ENCODE measurements at regions not wholly inside any gene's neighbourhood (a gene's known extent, or its start where the extent isn't known, plus 50 kb on each side); places are given as distances from the start of the nearest gene placed in this dataset.
A peak's percentile ranks its signal among the peaks of the same experiment; 100 is the strongest.
"Not testable (repeated sequence)": the region's sequence is repeated elsewhere in the genome, so short reads cannot be mapped to it uniquely, and the experiment has no call there.

DNA sequence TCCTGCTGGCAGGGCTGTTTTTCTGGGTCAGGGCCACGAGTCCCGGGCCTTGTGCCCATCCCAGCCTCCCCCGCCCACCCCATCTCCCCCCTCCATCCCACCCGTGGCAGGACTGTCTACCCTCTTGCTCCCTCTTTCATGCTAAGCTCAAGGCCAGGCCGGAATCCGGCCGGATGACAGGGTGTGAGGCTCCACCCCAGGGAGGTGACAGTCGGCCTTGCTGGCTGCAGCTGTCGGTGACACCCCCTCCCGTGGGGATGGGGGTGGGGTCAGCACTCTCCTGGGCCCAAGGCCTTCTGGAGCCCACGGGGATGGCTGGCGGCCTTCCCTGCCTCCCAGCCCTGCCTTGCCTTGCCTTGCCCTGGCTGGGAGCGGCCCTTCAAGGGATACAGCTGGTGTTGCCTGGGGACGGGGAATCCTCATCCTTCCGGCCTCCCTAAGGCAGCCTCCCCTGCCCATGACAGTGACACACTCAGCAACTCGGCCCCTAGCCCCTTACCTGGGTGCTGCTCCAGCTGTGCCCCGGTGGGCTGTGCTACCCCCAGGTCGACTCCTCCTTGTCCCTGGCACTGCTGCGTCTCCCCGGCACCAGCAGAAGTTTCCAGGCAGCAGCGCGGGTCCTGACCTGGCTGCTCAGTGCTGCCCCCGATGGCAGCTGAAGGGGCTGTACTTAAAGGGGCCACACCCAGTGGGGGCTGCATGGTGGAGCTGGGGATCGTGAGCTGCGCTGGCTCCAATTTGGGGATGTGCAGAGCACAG is 303.9 kb downstream of the CCDC74A start:
- H3K27me3 Mint-ChIP-seq (ENCODE audit: unreplicated experiment); H3K9me3 Mint-ChIP-seq (ENCODE audit: unreplicated experiment); H3K27ac Mint-ChIP-seq (ENCODE audit: unreplicated experiment); H3K36me3 Mint-ChIP-seq (ENCODE audit: low read depth, unreplicated experiment); H3K4me1 Mint-ChIP-seq (ENCODE audit: unreplicated experiment); H3K4me3 Mint-ChIP-seq (ENCODE audit: unreplicated experiment): not testable (repeated sequence)
- DNase-seq (ENCODE audit: low spot score): peak; percentile 45
- TF ChIP-seq, protein P1, sequence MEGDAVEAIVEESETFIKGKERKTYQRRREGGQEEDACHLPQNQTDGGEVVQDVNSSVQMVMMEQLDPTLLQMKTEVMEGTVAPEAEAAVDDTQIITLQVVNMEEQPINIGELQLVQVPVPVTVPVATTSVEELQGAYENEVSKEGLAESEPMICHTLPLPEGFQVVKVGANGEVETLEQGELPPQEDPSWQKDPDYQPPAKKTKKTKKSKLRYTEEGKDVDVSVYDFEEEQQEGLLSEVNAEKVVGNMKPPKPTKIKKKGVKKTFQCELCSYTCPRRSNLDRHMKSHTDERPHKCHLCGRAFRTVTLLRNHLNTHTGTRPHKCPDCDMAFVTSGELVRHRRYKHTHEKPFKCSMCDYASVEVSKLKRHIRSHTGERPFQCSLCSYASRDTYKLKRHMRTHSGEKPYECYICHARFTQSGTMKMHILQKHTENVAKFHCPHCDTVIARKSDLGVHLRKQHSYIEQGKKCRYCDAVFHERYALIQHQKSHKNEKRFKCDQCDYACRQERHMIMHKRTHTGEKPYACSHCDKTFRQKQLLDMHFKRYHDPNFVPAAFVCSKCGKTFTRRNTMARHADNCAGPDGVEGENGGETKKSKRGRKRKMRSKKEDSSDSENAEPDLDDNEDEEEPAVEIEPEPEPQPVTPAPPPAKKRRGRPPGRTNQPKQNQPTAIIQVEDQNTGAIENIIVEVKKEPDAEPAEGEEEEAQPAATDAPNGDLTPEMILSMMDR (IDR thresholded peaks at IDR 0.05; ENCODE audit: unreplicated experiment): peak; percentile 56

GRCh38 chr2:131832209-131832780 is 304.6 kb downstream of the CCDC74A start:
- not testable (repeated sequence) for DNase-seq (ENCODE audit: low spot score); H3K4me3 Mint-ChIP-seq (ENCODE audit: unreplicated experiment); H3K4me1 Mint-ChIP-seq (ENCODE audit: unreplicated experiment)

GRCh38 chr2:131832917-131833316 is 305.2 kb downstream of the CCDC74A start:
- not testable (repeated sequence) for H3K9me3 Mint-ChIP-seq (ENCODE audit: unreplicated experiment); DNase-seq (ENCODE audit: low spot score); H3K27me3 Mint-ChIP-seq (ENCODE audit: unreplicated experiment); H3K4me1 Mint-ChIP-seq (ENCODE audit: unreplicated experiment); H3K4me3 Mint-ChIP-seq (ENCODE audit: unreplicated experiment); H3K27ac Mint-ChIP-seq (ENCODE audit: unreplicated experiment); H3K36me3 Mint-ChIP-seq (ENCODE audit: low read depth, unreplicated experiment)

More at GRCh38 chr2:131832209-131832780, 304.6 kb downstream of the CCDC74A start:
- H3K27ac Mint-ChIP-seq (ENCODE audit: unreplicated experiment); H3K9me3 Mint-ChIP-seq (ENCODE audit: unreplicated experiment); H3K27me3 Mint-ChIP-seq (ENCODE audit: unreplicated experiment); H3K36me3 Mint-ChIP-seq (ENCODE audit: low read depth, unreplicated experiment): not testable (repeated sequence)

GRCh38 chr2:131833367-131834202 is 305.9 kb downstream of the CCDC74A start:
- H3K27ac Mint-ChIP-seq (ENCODE audit: unreplicated experiment); H3K27me3 Mint-ChIP-seq (ENCODE audit: unreplicated experiment); H3K4me3 Mint-ChIP-seq (ENCODE audit: unreplicated experiment); DNase-seq (ENCODE audit: low spot score); H3K9me3 Mint-ChIP-seq (ENCODE audit: unreplicated experiment); H3K4me1 Mint-ChIP-seq (ENCODE audit: unreplicated experiment); H3K36me3 Mint-ChIP-seq (ENCODE audit: low read depth, unreplicated experiment): not testable (repeated sequence)

GRCh38 chr2:131834203-131835020 is 306.7 kb downstream of the CCDC74A start:
- H3K27ac Mint-ChIP-seq (ENCODE audit: unreplicated experiment); H3K36me3 Mint-ChIP-seq (ENCODE audit: low read depth, unreplicated experiment); H3K9me3 Mint-ChIP-seq (ENCODE audit: unreplicated experiment); H3K4me3 Mint-ChIP-seq (ENCODE audit: unreplicated experiment); H3K4me1 Mint-ChIP-seq (ENCODE audit: unreplicated experiment); H3K27me3 Mint-ChIP-seq (ENCODE audit: unreplicated experiment); DNase-seq (ENCODE audit: low spot score): not testable (repeated sequence)

GRCh38 chr2:131835022-131835421 is 307.3 kb downstream of the CCDC74A start:
- H3K4me3 Mint-ChIP-seq (ENCODE audit: unreplicated experiment); H3K27ac Mint-ChIP-seq (ENCODE audit: unreplicated experiment); DNase-seq (ENCODE audit: low spot score); H3K36me3 Mint-ChIP-seq (ENCODE audit: low read depth, unreplicated experiment); H3K9me3 Mint-ChIP-seq (ENCODE audit: unreplicated experiment); H3K27me3 Mint-ChIP-seq (ENCODE audit: unreplicated experiment); H3K4me1 Mint-ChIP-seq (ENCODE audit: unreplicated experiment): not testable (repeated sequence)

- H3K27ac Mint-ChIP-seq (ENCODE audit: unreplicated experiment): no peak overlapping the region
- TF ChIP-seq, protein P1 (IDR thresholded peaks at IDR 0.05; ENCODE audit: unreplicated experiment): no peak
- H3K36me3 Mint-ChIP-seq (ENCODE audit: low read depth, unreplicated experiment): no peaks in the 10 kb centered on the region
- peaks cover 5% of the 10 kb centered on the region for H3K4me1 Mint-ChIP-seq (ENCODE audit: unreplicated experiment)
- H3K4me3 Mint-ChIP-seq (ENCODE audit: unreplicated experiment): no peak overlapping the region
- DNase-seq (ENCODE audit: low spot score): no peak
- peaks cover 4% of the 10 kb centered on the region for H3K27me3 Mint-ChIP-seq (ENCODE audit: unreplicated experiment)
- no peaks in the 10 kb centered on the region for H3K9me3 Mint-ChIP-seq (ENCODE audit: unreplicated experiment)
Measured at GRCh38 chr2:131835621-131836091, 308.0 kb downstream of the CCDC74A start.

DNA sequence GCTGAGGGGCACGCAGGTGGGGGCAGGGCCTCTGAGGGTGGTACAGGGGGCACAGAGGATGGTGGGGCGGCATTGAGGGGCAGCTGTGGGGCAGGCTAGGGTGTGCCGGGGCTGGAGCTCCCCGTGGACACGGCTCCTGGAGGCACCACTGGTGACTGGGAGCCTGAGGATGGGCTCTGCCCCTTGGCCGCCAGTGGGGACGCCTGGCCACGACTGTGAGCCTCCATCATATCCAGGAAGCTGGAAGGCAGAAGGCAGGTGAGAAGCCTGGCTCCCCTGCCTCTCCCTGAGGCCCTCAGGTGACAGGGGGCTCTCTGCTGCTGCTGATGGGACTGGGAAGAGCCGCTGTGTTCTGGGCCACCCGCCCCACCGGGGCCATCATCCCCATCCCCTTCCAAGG is 308.4 kb downstream of the CCDC74A start:
- not testable (repeated sequence) for H3K27me3 Mint-ChIP-seq (ENCODE audit: unreplicated experiment); DNase-seq (ENCODE audit: low spot score); H3K36me3 Mint-ChIP-seq (ENCODE audit: low read depth, unreplicated experiment); H3K4me1 Mint-ChIP-seq (ENCODE audit: unreplicated experiment); H3K9me3 Mint-ChIP-seq (ENCODE audit: unreplicated experiment); H3K4me3 Mint-ChIP-seq (ENCODE audit: unreplicated experiment); H3K27ac Mint-ChIP-seq (ENCODE audit: unreplicated experiment)

- not testable (repeated sequence) for H3K27ac Mint-ChIP-seq (ENCODE audit: unreplicated experiment); H3K4me1 Mint-ChIP-seq (ENCODE audit: unreplicated experiment); H3K4me3 Mint-ChIP-seq (ENCODE audit: unreplicated experiment); DNase-seq (ENCODE audit: low spot score); H3K27me3 Mint-ChIP-seq (ENCODE audit: unreplicated experiment); H3K36me3 Mint-ChIP-seq (ENCODE audit: low read depth, unreplicated experiment); H3K9me3 Mint-ChIP-seq (ENCODE audit: unreplicated experiment)
Measured at GRCh38 chr2:131844044-131844443, 316.4 kb downstream of the CCDC74A start.
